Activated CD4-positive, alpha-beta T cell treated with anti-CD3 and anti-CD28 coated beads, Interleukin-2, amount 50 U/mL, for 48 hours (primary cell): ENCODE measurements at regions not wholly inside any gene's neighbourhood (a gene's known extent, or its start where the extent isn't known, plus 50 kb on each side); places are given as distances from the start of the nearest gene placed in this dataset.
"Not testable (repeated sequence)": the region's sequence is repeated elsewhere in the genome, so short reads cannot be mapped to it uniquely, and the experiment has no call there.

Experiments used
- DNase-seq, 2 experiments: peaks; one replicate each; pipeline ENCODE4 v3.0.0-alpha.2; 2020

- DNase-seq, result no peak
Measured at GRCh38 chr22:22074634-22075381, 92.2 kb upstream of the TOP3B start.

GRCh38 chr22:22073769-22074561 is 91.4 kb upstream of the TOP3B start:
- no peak for DNase-seq

- no peak for DNase-seq
Measured at GRCh38 chr22:22072169-22072836, 89.7 kb upstream of the TOP3B start.

- DNase-seq, result no peak
Measured at GRCh38 chr22:22071455-22071854, 88.9 kb upstream of the TOP3B start.

- DNase-seq, result no peak
Measured at GRCh38 chr22:22070371-22070824, 87.8 kb upstream of the TOP3B start.

GRCh38 chr22:22069450-22070370 is 87.1 kb upstream of the TOP3B start:
- no peak for DNase-seq

GRCh38 chr22:22068657-22069056 is 86.1 kb upstream of the TOP3B start:
- DNase-seq, result no peak

GRCh38 chr22:22068025-22068424 is 85.4 kb upstream of the TOP3B start:
- DNase-seq, result no peak

- no peak for DNase-seq
Measured at GRCh38 chr22:22067192-22067591, 84.6 kb upstream of the TOP3B start.

- no peak for DNase-seq
Measured at GRCh38 chr22:22064580-22064979, 82.0 kb upstream of the TOP3B start.

- DNase-seq, result no peak
Measured at GRCh38 chr22:22062306-22062793, 79.8 kb upstream of the TOP3B start.

GRCh38 chr22:22061085-22062077 is 78.8 kb upstream of the TOP3B start:
- no peak for DNase-seq

GRCh38 chr22:22060200-22061084 is 77.9 kb upstream of the TOP3B start:
- DNase-seq, result peak; percentile 76 to 78

GRCh38 chr22:22059291-22060002 is 76.9 kb upstream of the TOP3B start:
- no peak for DNase-seq

GRCh38 chr22:22058633-22059290 is 76.2 kb upstream of the TOP3B start:
- DNase-seq, result no peak

- DNase-seq, result no peak
Measured at GRCh38 chr22:22057617-22058378, 75.2 kb upstream of the TOP3B start.

- DNase-seq, result not testable (repeated sequence)
Measured at GRCh38 chr22:22056809-22057594, 74.4 kb upstream of the TOP3B start.
